Gastrocnemius medialis (tissue), 4 donors: ENCODE measurements at regions not wholly inside any gene's neighbourhood (a gene's known extent, or its start where the extent isn't known, plus 50 kb on each side); places are given as distances from the start of the nearest gene placed in this dataset.

Experiments used
- ATAC-seq, 2 donors: fragments of 150-250 bp; one replicate each; pipeline ENCODE4 v1.9.1; 2016
- DNase-seq, 2 donors: peaks; one replicate each; pipeline ENCODE4 v3.0.0-alpha.2; 2019
- H3K27ac ChIP-seq, 4 donors: fragments of 200-600 bp; sonication (generic); 1 replicate in 1 of 4; 2 replicates in 3 of 4; pipeline ENCODE4 v1.5.1; 2016 to 2018; ENCODE audit warnings: mild to moderate bottlenecking in 2 of 4, moderate library complexity in 1 of 4
- H3K27me3 ChIP-seq, 3 donors: fragments of 200-600 bp; sonication (generic) in 2 of 3; 1 replicate in 1 of 3; 2 replicates in 2 of 3; pipeline versions ENCODE4 v1.5.1 to v1.6.0; 2016 to 2019; ENCODE audit warnings: mild to moderate bottlenecking in 1 of 3, moderate library complexity in 1 of 3
- H3K36me3 ChIP-seq, 2 donors: fragments of 200-600 bp; sonication (generic) in 1 of 2; one replicate each; pipeline ENCODE4 v1.5.1; 2017 to 2018
- H3K4me1 ChIP-seq, 2 donors: fragments of 200-600 bp; sonication (generic) in 1 of 2; one replicate each; pipeline ENCODE4 v1.5.1; 2016 to 2017; ENCODE audit warnings: mild to moderate bottlenecking in 2 of 2
- H3K4me3 ChIP-seq, 4 donors: fragments of 200-600 bp; sonication (generic) in 3 of 4; 1 replicate in 1 of 4; 2 replicates in 3 of 4; pipeline ENCODE4 v1.5.1; 2016 to 2019; ENCODE audit warnings: mild to moderate bottlenecking in 2 of 4
- H3K9me3 ChIP-seq, 3 donors: fragments of 200-600 bp; sonication (generic) in 2 of 3; 1 replicate in 1 of 3; 2 replicates in 2 of 3; pipeline ENCODE4 v1.5.1; 2016 to 2019
- CTCF ChIP-seq, 5 experiments: fragments of 450-650 bp in 3 of 5; fragments of 200-600 bp in 2 of 5; sonication (generic) in 2 of 5; IDR thresholded peaks in 4 of 5; conservative IDR thresholded peaks in 1 of 5; 1 replicate in 4 of 5; 2 replicates in 1 of 5; pipeline ENCODE4 v1.5.1; 2016 to 2019; ENCODE audit warnings: antibody characterized with exemption in 5 of 5, mild to moderate bottlenecking in 3 of 5, moderate library complexity in 3 of 5
- POLR2A ChIP-seq, 2 donors: fragments of 450-650 bp; IDR thresholded peaks; one replicate each; pipeline ENCODE4 v1.6.1; 2017; ENCODE audit warnings: antibody characterized with exemption in 2 of 2, mild to moderate bottlenecking in 2 of 2, moderate library complexity in 2 of 2
- in situ Hi-C, 4 donors: fragments of 200-750 bp; cut with MboI; loops; one replicate each; pipeline versions ENCODE4 v1.15.0 to v1.8.0; 2017; ENCODE audit warnings: low sequenced_read_pairs in 4 of 4
- intact Hi-C: fragments of 100-400 bp; cut with DNase I; formaldehyde crosslinking; loops from one replicate; pipeline ENCODE4 v1.15.1; 2023; ENCODE audit warnings: low total_unique reads

- Histone ChIP-seq H3K4me1 (no peaks in the 10 kb centered on the region), H3K9me3 (no peaks in the 10 kb centered on the region), H3K4me3 (no peak overlapping the region), H3K27me3 (no peaks in the 10 kb centered on the region), H3K27ac (no peak overlapping the region), H3K36me3 (no peaks in the 10 kb centered on the region)
- ATAC-seq (no peak), DNase-seq (no peak)
- in situ Hi-C loops, result loop anchor here in 1 of 4 donors (25.0 kb wide), 1 partner anchor 324 kb away; no protein-coding TSS in a partner anchor
- intact Hi-C loops, result no loop called here
- no peak for TF ChIP-seq CTCF (IDR thresholded peaks at IDR 0.05 in 4 of 5, conservative IDR thresholded peaks at IDR 0.05 in 1 of 5)
- no peak for TF ChIP-seq POLR2A (IDR thresholded peaks at IDR 0.05)
These were observed 100.5 kb downstream of the AASDH start for GRCh38 chr4:56286763-56287162.

- intact Hi-C loops, result no loop called here
- Histone ChIP-seq H3K4me3 (no peak overlapping the region), H3K27me3 (no peaks in the 10 kb centered on the region), H3K9me3 (no peaks in the 10 kb centered on the region), H3K27ac (no peak overlapping the region), H3K4me1 (no peaks in the 10 kb centered on the region), H3K36me3 (no peaks in the 10 kb centered on the region)
- ATAC-seq, result no peak
- TF ChIP-seq CTCF (IDR thresholded peaks at IDR 0.05 in 4 of 5, conservative IDR thresholded peaks at IDR 0.05 in 1 of 5) (no peak), POLR2A (IDR thresholded peaks at IDR 0.05) (no peak)
- in situ Hi-C loops, result loop anchor here in 1 of 4 donors (25.0 kb wide), 1 partner anchor 321 kb away; no protein-coding TSS in a partner anchor
- DNase-seq, result no peak
These were observed 103.9 kb downstream of the AASDH start for GRCh38 chr4:56283375-56283774.

GRCh38 chr4:56282004-56282403, 105.3 kb downstream of the AASDH start:
- in situ Hi-C loops, result loop anchor here in 1 of 4 donors (25.0 kb wide), 1 partner anchor 320 kb away; no protein-coding TSS in a partner anchor

GRCh38 chr4:56276547-56276946, 110.7 kb downstream of the AASDH start:
- no peak overlapping the region for H3K27ac ChIP-seq
- in situ Hi-C loops (loop anchor here in 1 of 4 donors (25.0 kb wide), 1 partner anchor 314 kb away; no protein-coding TSS in a partner anchor), intact Hi-C loops (no loop called here)

More at GRCh38 chr4:56282004-56282403, 105.3 kb downstream of the AASDH start:
- Histone ChIP-seq H3K4me3 (no peak overlapping the region), H3K27ac (no peak overlapping the region), H3K27me3 (no peaks in the 10 kb centered on the region), H3K4me1 (no peaks in the 10 kb centered on the region), H3K36me3 (no peaks in the 10 kb centered on the region), H3K9me3 (no peaks in the 10 kb centered on the region)
- TF ChIP-seq POLR2A (IDR thresholded peaks at IDR 0.05), result no peak
- no peak for TF ChIP-seq CTCF (IDR thresholded peaks at IDR 0.05 in 4 of 5, conservative IDR thresholded peaks at IDR 0.05 in 1 of 5)
- intact Hi-C loops, result no loop called here
- no peak for DNase-seq
- ATAC-seq, result no peak

More at GRCh38 chr4:56276547-56276946, 110.7 kb downstream of the AASDH start:
- Histone ChIP-seq H3K4me3 (no peak overlapping the region), H3K27me3 (no peaks in the 10 kb centered on the region), H3K36me3 (no peaks in the 10 kb centered on the region), H3K4me1 (no peaks in the 10 kb centered on the region), H3K9me3 (no peaks in the 10 kb centered on the region)
- TF ChIP-seq CTCF (IDR thresholded peaks at IDR 0.05 in 4 of 5, conservative IDR thresholded peaks at IDR 0.05 in 1 of 5) (no peak), POLR2A (IDR thresholded peaks at IDR 0.05) (no peak)
- no peak for ATAC-seq
- no peak for DNase-seq
